Stomach (tissue), 8 donors: ENCODE measurements at regions not wholly inside any gene's neighbourhood (a gene's known extent, or its start where the extent isn't known, plus 50 kb on each side); places are given as distances from the start of the nearest gene placed in this dataset.

Experiments used
- DNase-seq, 2 donors: peaks; one replicate each; pipeline versions ENCODE4 v3.0.0 to v3.0.0-alpha.2; 2013 to 2019
- H3K27ac ChIP-seq, 5 donors: fragments of 200-600 bp in 4 of 5; sonication (generic) in 4 of 5; one replicate each; pipeline ENCODE4 v1.5.1; 2013 to 2019; ENCODE audit warnings: mild to moderate bottlenecking in 1 of 5, moderate library complexity in 1 of 5
- H3K27me3 ChIP-seq, 3 donors: fragments of 200-600 bp; sonication (generic); one replicate each; pipeline ENCODE4 v1.5.1; 2017 to 2019; ENCODE audit warnings: mixed run types in 1 of 3
- H3K36me3 ChIP-seq, 4 donors: fragments of 200-600 bp; sonication (generic); 1 replicate in 3 of 4; 2 replicates in 1 of 4; pipeline ENCODE4 v1.5.1; 2016 to 2019
- H3K4me1 ChIP-seq, 4 donors: fragments of 200-600 bp; sonication (generic); one replicate each; pipeline ENCODE4 v1.5.1; 2016 to 2019
- H3K4me3 ChIP-seq, 4 donors: fragments of 200-600 bp; sonication (generic) in 3 of 4; one replicate each; pipeline ENCODE4 v1.5.1; 2016 to 2019; ENCODE audit warnings: mild to moderate bottlenecking in 1 of 4
- H3K9me3 ChIP-seq, 4 donors: fragments of 200-600 bp; sonication (generic); one replicate each; pipeline ENCODE4 v1.5.1; 2016 to 2019
- EP300 ChIP-seq: sonication (generic); formaldehyde crosslinking; IDR thresholded peaks from one replicate; pipeline ENCODE4 v1.6.1; 2017; ENCODE audit warnings: antibody characterized with exemption
- POLR2A ChIP-seq, 4 donors: fragments of 450-650 bp; IDR thresholded peaks; one replicate each; pipeline ENCODE4 v1.6.1; 2016; ENCODE audit warnings: antibody characterized with exemption in 4 of 4, control low read depth in 2 of 4, mild to moderate bottlenecking in 1 of 4, moderate library complexity in 1 of 4
- POLR2AphosphoS5 ChIP-seq, 3 donors: sonication (generic); formaldehyde crosslinking; IDR thresholded peaks; one replicate each; pipeline ENCODE4 v1.6.1; 2016; ENCODE audit warnings: antibody characterized with exemption in 3 of 3
- WGBS, 5 donors: extraction: QIAGEN DNeasy Blood & Tissue Kit in 3 of 5; methylation state at CpG; one replicate each; pipeline versions ENCODE4 v1.1.5 to v1.1.7; 2013 to 2018; 5-methylcytosine and 5-hydroxymethylcytosine counted together
- intact Hi-C: fragments of 100-400 bp; cut with DNase I; formaldehyde crosslinking; loops from one replicate; pipeline ENCODE4 v1.15.1; 2023; ENCODE audit warnings: low total_unique reads
- TF ChIP-seq, protein P1 (sequence below), 7 experiments: fragments of 450-650 bp in 4 of 7; fragments of 200-600 bp in 3 of 7; sonication (generic) in 3 of 7; IDR thresholded peaks; one replicate each; pipeline ENCODE4 v1.5.1; 2016 to 2019; ENCODE audit warnings: antibody characterized with exemption in 7 of 7, control low read depth in 2 of 7, mild to moderate bottlenecking in 1 of 7
- donor health status: healthy with polysubstance abuse.
- donor health status: Bipolar disorder and iron deficiency.
- donor health status: healthy.

DNA sequence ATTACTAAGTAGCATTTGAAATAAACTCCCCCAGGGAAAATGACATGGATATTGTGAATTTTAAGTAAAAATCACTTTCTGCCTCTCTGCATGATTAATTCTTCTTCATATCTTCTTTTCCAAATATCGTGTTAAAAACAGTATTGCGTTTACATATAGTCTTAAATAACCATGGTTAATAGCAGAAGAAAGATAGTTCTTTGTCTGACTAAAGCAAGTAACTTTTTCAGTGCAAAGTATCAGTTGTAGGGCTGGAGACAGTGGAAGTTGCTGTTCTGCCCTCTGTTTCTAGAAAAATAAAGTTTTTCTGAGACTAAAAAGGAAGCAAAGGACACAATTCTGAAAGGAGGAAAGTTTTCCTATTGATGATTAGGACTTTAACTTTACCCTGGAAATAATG, 330.2 kb downstream of the NDFIP2 start:
- no peaks in the 10 kb centered on the region for H3K4me1 ChIP-seq
- no peaks in the 10 kb centered on the region for H3K27me3 ChIP-seq
- WGBS, 5 donors, result 44 to 53% (median 49%) methylated on average over 2 of the region's 2 CpGs
- no peak overlapping the region for H3K4me3 ChIP-seq
- no peak for DNase-seq
- no peaks in the 10 kb centered on the region for H3K36me3 ChIP-seq
- no peak overlapping the region for H3K27ac ChIP-seq
- intact Hi-C loops, result no loop called here
- no peaks in the 10 kb centered on the region for H3K9me3 ChIP-seq
- TF ChIP-seq, protein P1, sequence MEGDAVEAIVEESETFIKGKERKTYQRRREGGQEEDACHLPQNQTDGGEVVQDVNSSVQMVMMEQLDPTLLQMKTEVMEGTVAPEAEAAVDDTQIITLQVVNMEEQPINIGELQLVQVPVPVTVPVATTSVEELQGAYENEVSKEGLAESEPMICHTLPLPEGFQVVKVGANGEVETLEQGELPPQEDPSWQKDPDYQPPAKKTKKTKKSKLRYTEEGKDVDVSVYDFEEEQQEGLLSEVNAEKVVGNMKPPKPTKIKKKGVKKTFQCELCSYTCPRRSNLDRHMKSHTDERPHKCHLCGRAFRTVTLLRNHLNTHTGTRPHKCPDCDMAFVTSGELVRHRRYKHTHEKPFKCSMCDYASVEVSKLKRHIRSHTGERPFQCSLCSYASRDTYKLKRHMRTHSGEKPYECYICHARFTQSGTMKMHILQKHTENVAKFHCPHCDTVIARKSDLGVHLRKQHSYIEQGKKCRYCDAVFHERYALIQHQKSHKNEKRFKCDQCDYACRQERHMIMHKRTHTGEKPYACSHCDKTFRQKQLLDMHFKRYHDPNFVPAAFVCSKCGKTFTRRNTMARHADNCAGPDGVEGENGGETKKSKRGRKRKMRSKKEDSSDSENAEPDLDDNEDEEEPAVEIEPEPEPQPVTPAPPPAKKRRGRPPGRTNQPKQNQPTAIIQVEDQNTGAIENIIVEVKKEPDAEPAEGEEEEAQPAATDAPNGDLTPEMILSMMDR (IDR thresholded peaks at IDR 0.05), result no peak
- TF ChIP-seq POLR2AphosphoS5 (IDR thresholded peaks at IDR 0.05) (no peak), POLR2A (IDR thresholded peaks at IDR 0.05) (no peak), EP300 (no peak)

DNA sequence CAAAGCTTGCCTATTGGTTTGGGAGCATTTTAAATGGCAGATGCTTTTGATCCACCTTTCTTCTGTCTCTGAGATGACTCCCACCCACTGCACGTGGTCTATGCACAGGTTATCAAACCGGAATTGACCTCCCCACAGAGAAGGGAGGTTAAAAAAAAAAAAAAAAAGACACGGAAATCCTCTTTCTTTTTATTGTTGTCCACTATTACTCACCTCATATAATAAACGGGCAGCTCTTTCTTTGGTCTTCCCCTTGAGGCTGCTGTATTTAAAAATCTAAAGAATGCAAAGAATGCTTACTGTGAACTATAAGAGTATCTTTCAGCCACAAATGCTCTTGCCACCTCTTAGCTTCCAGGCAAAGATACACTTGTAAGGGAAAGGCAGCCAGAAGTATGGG, 329.7 kb downstream of the NDFIP2 start:
- Histone ChIP-seq H3K36me3 (no peaks in the 10 kb centered on the region), H3K27ac (no peak overlapping the region), H3K9me3 (no peaks in the 10 kb centered on the region), H3K4me3 (no peak overlapping the region), H3K27me3 (no peaks in the 10 kb centered on the region), H3K4me1 (no peaks in the 10 kb centered on the region)
- no peak for DNase-seq
- TF ChIP-seq EP300 (no peak), POLR2AphosphoS5 (IDR thresholded peaks at IDR 0.05) (no peak), POLR2A (IDR thresholded peaks at IDR 0.05) (no peak)
- TF ChIP-seq, protein P1 (IDR thresholded peaks at IDR 0.05), result no peak
- intact Hi-C loops, result no loop called here
- 25 to 38% (median 28%) methylated on average over 4 of the region's 4 CpGs for WGBS, 5 donors

DNA sequence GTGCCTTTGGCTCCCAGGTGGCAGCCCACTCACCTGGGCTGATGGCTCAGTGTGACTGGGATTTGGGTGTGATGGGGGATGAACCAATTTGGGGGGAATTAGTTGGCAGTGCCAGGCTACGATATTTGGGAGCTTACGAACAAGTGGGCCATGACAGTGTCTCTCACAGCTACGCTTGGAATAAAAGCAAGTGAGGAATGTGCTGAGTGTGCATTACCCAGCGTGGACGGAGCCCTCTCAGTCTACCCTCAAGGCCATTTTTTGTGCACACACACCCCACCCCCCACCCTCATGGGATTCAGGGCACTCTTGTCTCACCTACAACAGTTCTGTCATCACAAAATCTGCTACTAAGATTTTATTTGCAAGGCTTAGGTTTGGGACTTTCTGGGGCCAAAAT, 329.1 kb downstream of the NDFIP2 start:
- H3K36me3 ChIP-seq, result no peaks in the 10 kb centered on the region
- TF ChIP-seq POLR2A (IDR thresholded peaks at IDR 0.05), result no peak
- TF ChIP-seq, protein P1 (IDR thresholded peaks at IDR 0.05), result no peak
- TF ChIP-seq POLR2AphosphoS5 (IDR thresholded peaks at IDR 0.05), result no peak
- no peak for TF ChIP-seq EP300
- no peak for DNase-seq
- no peaks in the 10 kb centered on the region for H3K27me3 ChIP-seq
- H3K27ac ChIP-seq, result no peak overlapping the region
- WGBS, 5 donors, result 89 to 100% (median 95%) methylated on average over 3 to 5 of the region's 5 CpGs
- no peaks in the 10 kb centered on the region for H3K4me1 ChIP-seq
- no peaks in the 10 kb centered on the region for H3K9me3 ChIP-seq
- intact Hi-C loops, result no loop called here
- H3K4me3 ChIP-seq, result no peak overlapping the region

DNA sequence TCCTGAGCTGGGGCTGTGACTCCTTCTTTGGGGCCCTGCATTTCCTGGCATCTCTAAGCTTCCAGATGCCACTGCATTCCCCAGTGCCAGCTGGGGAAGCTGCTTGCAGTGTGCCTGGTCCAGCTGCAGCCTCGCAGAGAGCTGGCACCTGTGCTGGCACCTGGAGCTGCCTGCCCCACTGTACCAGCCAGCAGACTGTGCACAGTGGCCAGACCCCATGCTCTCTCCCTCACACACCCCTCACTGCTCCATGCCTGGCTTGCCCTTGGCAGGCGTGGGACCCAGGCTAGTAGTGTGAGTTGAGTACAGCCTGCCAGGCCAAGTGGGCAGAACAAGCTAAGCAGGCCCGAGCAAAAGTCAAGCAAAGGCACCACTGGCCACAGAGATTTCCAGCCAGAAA, 327.5 kb downstream of the NDFIP2 start:
- no peak for TF ChIP-seq EP300
- TF ChIP-seq POLR2AphosphoS5 (IDR thresholded peaks at IDR 0.05), result no peak
- TF ChIP-seq, protein P1 (IDR thresholded peaks at IDR 0.05), result no peak
- no peak for TF ChIP-seq POLR2A (IDR thresholded peaks at IDR 0.05)
- no peaks in the 10 kb centered on the region for H3K27me3 ChIP-seq
- intact Hi-C loops, result no loop called here
- H3K9me3 ChIP-seq, result no peaks in the 10 kb centered on the region
- no peak for DNase-seq
- no peaks in the 10 kb centered on the region for H3K4me1 ChIP-seq
- no peak overlapping the region for H3K27ac ChIP-seq
- no peaks in the 10 kb centered on the region for H3K36me3 ChIP-seq
- 85 to 100% (median 89%) methylated on average over 2 to 3 of the region's 3 CpGs for WGBS, 5 donors
- no peak overlapping the region for H3K4me3 ChIP-seq
